D721Med (cell line): ENCODE measurements at regions not wholly inside any gene's neighbourhood (a gene's known extent, or its start where the extent isn't known, plus 50 kb on each side); places are given as distances from the start of the nearest gene placed in this dataset.

Experiments
- DNase-seq: peaks from one replicate; pipeline ENCODE4 v3.0.0; 2011; ENCODE audit warnings: low spot score; ENCODE audit not compliant: insufficient read length
- FAIRE-seq: peaks from 2 replicates; lab custom pipeline; 2011; peaks lifted over from hg19 to GRCh38; lab: Jason Lieb, UNC
- TF ChIP-seq, protein P1 (sequence below): IDR thresholded peaks from 2 replicates; pipeline ENCODE4 v1.5.1; 2012; ENCODE audit warnings: mild to moderate bottlenecking, control low read depth; ENCODE audit not compliant: insufficient read depth; ENCODE audit errors: missing control alignments

DNA sequence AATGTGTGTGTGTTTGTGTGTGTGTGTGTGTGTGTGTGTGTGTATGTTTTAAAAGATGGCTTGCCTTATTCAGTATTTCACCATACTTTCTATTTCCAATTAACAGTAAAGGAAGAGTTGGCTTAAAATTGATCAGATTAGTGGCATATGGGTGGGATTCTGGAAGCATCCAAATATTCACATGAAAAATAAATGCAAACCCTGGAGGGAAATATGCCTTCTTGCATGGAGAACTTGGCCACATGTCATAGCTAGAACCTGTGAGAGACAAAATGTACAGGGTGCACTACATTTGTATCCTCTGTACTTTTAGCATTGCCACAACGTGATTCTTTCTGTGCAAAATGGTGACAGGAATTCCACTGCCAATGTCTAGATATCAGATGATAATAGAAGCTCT is 589.6 kb downstream of the ZNF674 start:
- TF ChIP-seq, protein P1, sequence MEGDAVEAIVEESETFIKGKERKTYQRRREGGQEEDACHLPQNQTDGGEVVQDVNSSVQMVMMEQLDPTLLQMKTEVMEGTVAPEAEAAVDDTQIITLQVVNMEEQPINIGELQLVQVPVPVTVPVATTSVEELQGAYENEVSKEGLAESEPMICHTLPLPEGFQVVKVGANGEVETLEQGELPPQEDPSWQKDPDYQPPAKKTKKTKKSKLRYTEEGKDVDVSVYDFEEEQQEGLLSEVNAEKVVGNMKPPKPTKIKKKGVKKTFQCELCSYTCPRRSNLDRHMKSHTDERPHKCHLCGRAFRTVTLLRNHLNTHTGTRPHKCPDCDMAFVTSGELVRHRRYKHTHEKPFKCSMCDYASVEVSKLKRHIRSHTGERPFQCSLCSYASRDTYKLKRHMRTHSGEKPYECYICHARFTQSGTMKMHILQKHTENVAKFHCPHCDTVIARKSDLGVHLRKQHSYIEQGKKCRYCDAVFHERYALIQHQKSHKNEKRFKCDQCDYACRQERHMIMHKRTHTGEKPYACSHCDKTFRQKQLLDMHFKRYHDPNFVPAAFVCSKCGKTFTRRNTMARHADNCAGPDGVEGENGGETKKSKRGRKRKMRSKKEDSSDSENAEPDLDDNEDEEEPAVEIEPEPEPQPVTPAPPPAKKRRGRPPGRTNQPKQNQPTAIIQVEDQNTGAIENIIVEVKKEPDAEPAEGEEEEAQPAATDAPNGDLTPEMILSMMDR = no peak
- no peak for DNase-seq
- FAIRE-seq = no peak

DNA sequence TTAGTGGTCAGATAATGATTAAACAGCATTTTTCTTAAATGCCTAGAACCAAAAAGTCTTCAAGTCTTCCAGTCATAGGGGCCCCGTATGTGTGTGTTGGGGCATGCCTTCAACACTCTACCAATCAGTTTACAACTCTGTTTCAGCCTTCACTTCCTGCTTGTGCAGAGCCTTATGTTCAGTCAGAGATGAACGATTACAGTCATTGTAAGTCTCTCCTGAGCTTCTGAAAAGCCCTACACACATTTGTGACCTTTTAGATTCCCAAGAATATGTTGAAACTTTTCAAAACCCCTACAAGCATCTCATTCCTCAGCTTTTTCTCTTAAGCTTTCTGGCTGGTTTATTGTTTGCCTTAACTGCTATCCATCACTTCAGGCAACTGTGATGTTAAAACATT is 591.2 kb downstream of the ZNF674 start:
- TF ChIP-seq, protein P1 = no peak
- FAIRE-seq = no peak
- DNase-seq = no peak

DNA sequence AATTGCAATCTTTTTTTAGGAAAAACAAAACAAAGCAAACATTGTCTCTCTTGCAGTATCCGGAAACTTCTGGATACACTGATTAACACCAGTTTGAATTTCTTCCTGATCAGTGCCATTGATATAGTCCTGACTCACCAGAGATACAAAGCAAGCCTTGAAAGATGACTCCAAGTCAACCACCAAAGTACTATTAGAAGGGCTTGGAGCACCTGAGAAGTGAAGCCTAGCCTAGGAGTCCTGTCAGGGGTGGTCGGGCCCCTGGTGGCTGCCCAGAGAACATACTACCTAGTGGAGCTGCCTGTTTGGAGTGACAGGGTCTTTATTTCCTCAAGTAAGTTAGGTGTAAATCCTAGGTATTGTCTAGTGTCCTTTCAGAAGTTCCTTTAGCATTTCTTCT is 593.2 kb downstream of the ZNF674 start:
- FAIRE-seq = no peak
- DNase-seq = no peak
- TF ChIP-seq, protein P1 = no peak

DNA sequence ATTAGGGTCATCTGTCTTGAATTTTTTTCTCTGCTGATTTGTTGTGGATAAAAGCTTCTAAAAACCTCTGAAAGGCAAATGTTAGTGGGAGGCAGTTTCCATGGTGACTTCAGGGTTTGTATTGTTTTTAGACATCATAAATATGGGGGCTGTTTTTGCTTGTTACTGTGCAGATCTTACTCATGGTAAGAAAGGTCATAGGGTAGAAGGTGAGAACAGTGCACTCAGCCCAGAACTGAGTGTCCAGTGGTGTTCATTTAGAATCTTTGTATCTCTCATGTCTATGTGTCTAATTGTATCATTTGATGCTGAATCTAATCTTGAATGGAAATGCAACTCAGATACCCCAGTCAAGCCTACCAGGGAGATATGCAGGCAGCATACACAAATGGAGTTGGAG is 609.8 kb downstream of the ZNF674 start:
- DNase-seq = no peak
- TF ChIP-seq, protein P1 = no peak
- FAIRE-seq = no peak

DNA sequence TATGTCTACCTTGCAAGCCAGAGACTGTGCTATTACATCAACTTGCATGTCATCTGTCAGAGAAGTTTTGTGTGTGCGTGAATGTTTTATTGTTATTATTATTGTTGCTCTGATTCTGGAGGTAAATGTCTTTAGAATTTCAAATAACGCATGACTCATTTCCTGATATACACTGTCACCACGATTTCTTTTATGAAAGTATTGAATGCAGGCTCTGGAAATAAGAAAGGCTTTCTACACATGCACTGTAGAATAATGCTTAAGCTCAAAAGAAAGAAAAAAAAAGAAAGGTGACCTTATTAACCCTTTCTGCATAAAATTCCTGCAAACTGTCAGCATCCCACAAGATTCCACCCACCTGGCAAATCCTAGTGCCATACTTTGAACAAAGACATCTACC is 632.9 kb downstream of the ZNF674 start:
- TF ChIP-seq, protein P1 = no peak
- FAIRE-seq = no peak
- no peak for DNase-seq

DNA sequence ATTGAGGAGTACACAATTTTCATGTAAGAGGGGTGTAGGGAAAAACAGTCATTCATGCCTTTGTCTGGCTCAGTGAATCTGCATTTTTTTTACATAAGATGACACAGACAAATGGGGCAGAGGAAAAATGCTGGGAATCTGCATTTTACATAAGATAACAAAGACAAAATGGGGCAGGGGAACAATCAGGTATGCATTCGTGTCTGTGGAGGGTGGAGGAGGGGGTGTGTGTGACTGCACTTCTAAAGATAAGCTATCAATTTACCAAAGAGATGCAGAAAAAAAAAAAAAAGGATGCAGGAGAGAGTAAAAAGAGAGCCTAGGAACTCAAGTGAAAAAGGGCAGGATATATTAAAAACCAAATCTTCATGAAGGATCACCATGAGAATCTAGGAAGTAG is 637.4 kb downstream of the ZNF674 start:
- FAIRE-seq (no peak), DNase-seq (no peak)
- TF ChIP-seq, protein P1 = no peak

DNA sequence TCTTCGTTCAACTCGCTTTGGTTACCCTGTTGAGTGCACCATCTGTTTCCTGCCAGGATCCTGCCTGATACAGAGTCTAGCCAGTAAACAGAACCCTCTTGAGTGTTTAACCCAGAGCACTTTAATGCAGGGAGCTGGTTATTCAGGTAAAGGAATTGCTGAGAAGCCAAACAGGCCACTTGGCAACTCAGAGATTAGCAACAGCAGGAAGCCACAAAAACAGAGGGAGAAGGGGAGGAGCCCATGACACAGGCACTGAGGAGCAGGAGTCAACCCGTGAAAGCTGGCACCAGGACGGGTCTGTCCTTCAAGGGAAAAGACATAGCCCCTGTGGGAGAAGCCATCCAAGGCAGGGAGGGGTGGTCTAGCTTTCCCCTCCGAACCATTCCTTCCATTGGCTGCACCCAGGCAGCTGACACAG is 641.4 kb downstream of the ZNF674 start:
- TF ChIP-seq, protein P1 = no peak
- FAIRE-seq (no peak), DNase-seq (no peak)
